ENCODE measurements at regions not wholly inside any gene's neighbourhood (a gene's known extent, or its start where the extent isn't known, plus 50 kb on each side); places are given as distances from the start of the nearest gene placed in this dataset.
"Not testable (repeated sequence)": the region's sequence is repeated elsewhere in the genome, so short reads cannot be mapped to it uniquely, and the experiment has no call there.

GRCh38 chr4:137946453-137947174 lies 295.5 kb downstream of the SLC7A11 start:
- Mint-ChIP-seq H3K4me1 (no peaks in the 10 kb centered on the region), H3K9me3 (peaks cover 0 to 35% (median 21%) of the 10 kb centered on the region in 6 donors), H3K36me3 (no peaks in the 10 kb centered on the region), H3K4me3 (no peak overlapping the region), H3K27me3 (ENCODE audit: low read depth in 3 of 3) (no peaks in the 10 kb centered on the region), H3K27ac (no peak overlapping the region)
- no peak for DNase-seq

- not testable (repeated sequence) for H3K27me3 Mint-ChIP-seq (ENCODE audit: low read depth in 3 of 3); H3K36me3 Mint-ChIP-seq; H3K4me1 Mint-ChIP-seq; DNase-seq; H3K4me3 Mint-ChIP-seq; H3K27ac Mint-ChIP-seq
- H3K9me3 Mint-ChIP-seq: peaks cover 4 to 43% (median 20%) of the 10 kb centered on the region in 6 donors
These were observed 299.3 kb downstream of the SLC7A11 start for GRCh38 chr4:137942815-137943214.

DNA sequence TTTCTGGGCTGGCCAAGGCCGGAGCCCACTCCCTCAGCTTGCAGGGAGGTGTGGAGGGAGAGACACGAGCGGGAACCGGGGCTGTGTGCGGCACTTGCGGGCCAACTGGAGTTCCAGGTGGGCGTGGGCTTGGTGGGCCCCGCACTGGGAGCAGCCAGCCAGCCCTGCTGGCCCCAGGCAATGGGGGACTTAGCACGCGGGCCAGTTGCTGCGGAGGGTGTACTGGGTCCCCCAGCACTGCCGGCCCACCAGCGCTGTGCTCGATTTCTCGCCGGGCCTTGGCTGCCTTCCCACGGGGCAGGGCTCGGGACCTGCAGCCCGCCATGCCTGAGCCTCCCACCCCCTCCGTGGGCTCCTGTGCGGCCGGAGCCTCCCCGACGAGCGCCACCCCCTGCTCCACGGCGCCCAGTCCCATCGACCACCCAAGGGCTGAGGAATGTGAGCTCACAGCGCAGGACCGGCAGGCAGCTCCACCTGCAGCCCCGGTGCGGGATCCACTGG lies 300.1 kb downstream of the SLC7A11 start:
- not testable (repeated sequence) for H3K27me3 Mint-ChIP-seq (ENCODE audit: low read depth in 3 of 3); H3K36me3 Mint-ChIP-seq; H3K27ac Mint-ChIP-seq; DNase-seq; H3K4me1 Mint-ChIP-seq; H3K4me3 Mint-ChIP-seq
- H3K9me3 Mint-ChIP-seq: peaks cover 4 to 41% (median 21%) of the 10 kb centered on the region in 6 donors

- Mint-ChIP-seq H3K4me1 (no peaks in the 10 kb centered on the region), H3K9me3 (peaks cover 2 to 36% (median 18%) of the 10 kb centered on the region in 6 donors), H3K27ac (no peak overlapping the region), H3K36me3 (peaks cover 0 to 4% (median 0%) of the 10 kb centered on the region in 3 donors), H3K4me3 (no peak overlapping the region), H3K27me3 (ENCODE audit: low read depth in 3 of 3) (peaks cover 0 to 4% (median 0%) of the 10 kb centered on the region in 3 donors)
- no peak for DNase-seq
These were observed 307.2 kb downstream of the SLC7A11 start for GRCh38 chr4:137934911-137935310.

DNA sequence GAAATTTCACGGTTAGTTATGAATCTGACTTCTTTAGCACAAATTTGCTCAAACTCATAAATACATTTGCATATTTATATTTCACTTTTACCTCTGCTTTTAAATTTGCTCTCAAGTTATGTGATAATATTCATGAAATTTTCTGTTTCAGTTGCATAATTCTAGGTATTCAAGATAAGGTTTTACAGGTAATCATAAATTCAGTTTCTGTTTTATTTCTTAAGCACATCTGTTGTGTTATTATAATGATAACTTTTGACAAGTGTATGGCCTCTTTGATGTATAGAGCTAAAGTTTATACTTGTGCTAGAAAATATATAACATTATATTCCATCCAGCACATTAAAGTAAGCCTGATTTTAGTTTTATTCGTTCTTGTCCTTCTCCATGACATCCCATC lies 308.1 kb downstream of the SLC7A11 start:
- peaks cover 0 to 38% (median 20%) of the 10 kb centered on the region in 6 donors for H3K9me3 Mint-ChIP-seq
- H3K27ac Mint-ChIP-seq: no peak overlapping the region
- no peaks in the 10 kb centered on the region for H3K4me1 Mint-ChIP-seq
- peaks cover 0 to 4% (median 0%) of the 10 kb centered on the region in 3 donors for H3K36me3 Mint-ChIP-seq
- H3K27me3 Mint-ChIP-seq (ENCODE audit: low read depth in 3 of 3): peaks cover 0 to 4% (median 0%) of the 10 kb centered on the region in 3 donors
- no peak for DNase-seq
- H3K4me3 Mint-ChIP-seq: no peak overlapping the region

DNA sequence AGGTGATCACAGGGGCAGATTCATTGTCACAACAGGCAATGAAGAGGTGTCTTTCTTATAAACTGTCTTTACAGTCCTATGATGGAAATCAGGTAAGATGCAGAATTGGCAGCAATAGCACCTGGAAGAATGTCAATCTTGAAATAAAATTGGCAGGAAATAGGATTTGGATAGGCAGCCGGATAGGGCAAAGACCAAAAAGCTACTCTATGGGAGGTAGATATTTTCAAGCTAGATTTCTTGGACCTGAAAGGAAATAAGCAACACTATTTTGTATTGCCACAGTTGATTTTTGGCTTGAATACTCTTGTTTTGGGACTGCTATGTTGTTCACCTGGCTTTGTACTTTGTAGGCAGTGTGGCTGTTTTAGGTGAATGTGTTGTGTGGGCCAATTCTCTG lies 314.2 kb downstream of the SLC7A11 start:
- no peaks in the 10 kb centered on the region for H3K27me3 Mint-ChIP-seq (ENCODE audit: low read depth in 3 of 3)
- no peak for DNase-seq
- H3K9me3 Mint-ChIP-seq: peaks cover 5 to 45% (median 15%) of the 10 kb centered on the region in 6 donors
- H3K4me3 Mint-ChIP-seq: no peak overlapping the region
- no peaks in the 10 kb centered on the region for H3K4me1 Mint-ChIP-seq
- H3K27ac Mint-ChIP-seq: no peak overlapping the region
- H3K36me3 Mint-ChIP-seq: no peaks in the 10 kb centered on the region

DNA sequence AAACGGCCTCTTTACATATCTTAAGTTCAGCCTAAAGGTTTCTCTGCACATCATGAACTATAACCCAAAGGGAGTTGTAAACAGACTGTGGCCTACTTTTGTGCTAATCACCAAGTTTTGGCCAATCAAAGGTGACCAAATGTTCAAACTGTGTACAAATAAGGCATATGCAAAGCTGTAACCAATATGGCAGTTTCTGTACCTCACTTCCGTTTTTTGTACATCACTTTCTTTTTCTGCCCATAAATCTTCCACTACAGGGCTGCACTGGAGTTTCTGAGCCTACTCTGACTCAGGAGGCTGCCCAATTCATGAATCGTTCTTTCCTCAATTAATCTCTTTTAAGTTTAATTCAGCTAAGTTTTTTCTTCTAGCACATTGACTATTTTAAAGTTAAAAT lies 318.7 kb downstream of the SLC7A11 start:
- H3K36me3 Mint-ChIP-seq: no peaks in the 10 kb centered on the region
- H3K4me3 Mint-ChIP-seq: no peak overlapping the region
- no peaks in the 10 kb centered on the region for H3K4me1 Mint-ChIP-seq
- DNase-seq: no peak
- no peak overlapping the region for H3K27ac Mint-ChIP-seq
- no peaks in the 10 kb centered on the region for H3K27me3 Mint-ChIP-seq (ENCODE audit: low read depth in 3 of 3)
- peaks cover 4 to 50% (median 18%) of the 10 kb centered on the region in 6 donors for H3K9me3 Mint-ChIP-seq

DNA sequence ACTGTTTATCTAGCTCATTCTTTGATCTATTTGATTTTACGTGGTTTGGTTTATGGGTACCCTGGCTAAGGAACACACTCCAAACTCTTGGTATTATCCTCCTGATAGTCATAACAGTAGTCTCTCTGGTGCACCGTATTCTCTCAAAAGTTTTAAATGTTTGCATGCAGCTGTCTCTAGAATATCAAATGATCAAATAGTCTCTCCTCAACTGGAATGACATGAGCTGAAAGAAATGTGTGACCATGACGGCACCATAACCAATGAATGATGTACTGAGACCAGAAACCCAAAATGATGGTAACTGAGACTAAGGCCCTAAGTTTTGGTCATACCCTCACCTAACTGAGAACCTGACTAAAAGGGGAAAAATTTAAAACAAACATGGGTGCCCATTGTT lies 319.4 kb downstream of the SLC7A11 start:
- DNase-seq: no peak
- no peaks in the 10 kb centered on the region for H3K4me1 Mint-ChIP-seq
- H3K9me3 Mint-ChIP-seq: peaks cover 3 to 51% (median 19%) of the 10 kb centered on the region in 6 donors
- no peak overlapping the region for H3K27ac Mint-ChIP-seq
- no peak overlapping the region for H3K4me3 Mint-ChIP-seq
- H3K36me3 Mint-ChIP-seq: no peaks in the 10 kb centered on the region
- H3K27me3 Mint-ChIP-seq (ENCODE audit: low read depth in 3 of 3): no peaks in the 10 kb centered on the region

- Mint-ChIP-seq H3K27ac (no peak overlapping the region), H3K4me3 (no peak overlapping the region), H3K27me3 (ENCODE audit: low read depth in 3 of 3) (peaks cover 0 to 3% (median 0%) of the 10 kb centered on the region in 3 donors), H3K9me3 (peaks cover 3 to 28% (median 11%) of the 10 kb centered on the region in 6 donors), H3K36me3 (no peaks in the 10 kb centered on the region), H3K4me1 (no peaks in the 10 kb centered on the region)
- DNase-seq: no peak
These were observed 332.4 kb downstream of the SLC7A11 start for GRCh38 chr4:137909529-137910309.

DNA sequence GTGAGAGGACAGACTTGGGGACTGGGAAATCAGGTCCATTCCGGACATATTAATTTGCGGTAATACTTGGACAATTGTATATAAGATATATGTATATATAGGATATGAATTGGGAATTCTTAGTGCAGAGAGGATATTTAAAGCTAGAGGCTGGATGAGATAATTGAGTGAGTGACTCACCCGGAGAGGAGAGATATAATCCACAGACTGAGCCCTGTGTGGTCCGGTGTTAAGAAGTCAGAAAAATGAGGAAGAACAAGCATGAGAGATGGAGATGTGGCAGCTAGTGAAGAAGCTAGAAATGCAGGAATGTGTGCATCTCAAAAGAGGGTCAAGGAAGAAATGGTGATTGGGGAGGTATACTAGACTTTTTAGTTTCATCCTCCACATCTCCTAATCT lies 336.2 kb downstream of the SLC7A11 start:
- peaks cover 0 to 3% (median 0%) of the 10 kb centered on the region in 3 donors for H3K27me3 Mint-ChIP-seq (ENCODE audit: low read depth in 3 of 3)
- H3K9me3 Mint-ChIP-seq: peaks cover 2 to 30% (median 9%) of the 10 kb centered on the region in 6 donors
- H3K36me3 Mint-ChIP-seq: no peaks in the 10 kb centered on the region
- H3K4me3 Mint-ChIP-seq: no peak overlapping the region
- no peak for DNase-seq
- H3K27ac Mint-ChIP-seq: no peak overlapping the region
- no peaks in the 10 kb centered on the region for H3K4me1 Mint-ChIP-seq

DNA sequence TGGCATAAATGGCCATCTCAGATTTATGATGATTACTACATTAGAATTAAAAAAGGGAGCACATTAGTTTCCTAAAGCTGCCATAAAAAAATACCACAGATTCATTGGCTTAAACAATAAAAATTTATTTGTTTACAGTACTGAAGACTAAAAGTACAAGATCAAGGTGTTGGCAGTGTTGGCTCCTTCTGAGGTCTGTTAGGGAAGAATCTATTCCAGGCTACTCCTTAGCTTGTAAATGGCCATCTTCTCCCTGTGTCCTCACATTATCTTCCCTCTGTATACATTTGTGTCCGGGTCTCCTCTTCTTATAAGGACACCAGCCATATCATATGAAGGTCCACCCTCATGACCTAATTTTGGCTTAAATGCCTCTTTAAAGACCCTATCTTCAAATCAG lies 341.0 kb downstream of the SLC7A11 start:
- no peak for DNase-seq
- peaks cover 3 to 21% (median 7%) of the 10 kb centered on the region in 6 donors for H3K9me3 Mint-ChIP-seq
- no peaks in the 10 kb centered on the region for H3K36me3 Mint-ChIP-seq
- H3K4me1 Mint-ChIP-seq: no peaks in the 10 kb centered on the region
- peaks cover 0 to 3% (median 0%) of the 10 kb centered on the region in 3 donors for H3K27me3 Mint-ChIP-seq (ENCODE audit: low read depth in 3 of 3)
- H3K4me3 Mint-ChIP-seq: no peak overlapping the region
- H3K27ac Mint-ChIP-seq: no peak overlapping the region

- no peak overlapping the region for H3K4me3 Mint-ChIP-seq
- H3K36me3 Mint-ChIP-seq: no peaks in the 10 kb centered on the region
- H3K9me3 Mint-ChIP-seq: peaks cover 2 to 19% (median 4%) of the 10 kb centered on the region in 6 donors
- no peak overlapping the region for H3K27ac Mint-ChIP-seq
- peaks cover 0 to 1% (median 0%) of the 10 kb centered on the region in 3 donors for H3K27me3 Mint-ChIP-seq (ENCODE audit: low read depth in 3 of 3)
- no peaks in the 10 kb centered on the region for H3K4me1 Mint-ChIP-seq
- no peak for DNase-seq
These were observed 345.9 kb downstream of the SLC7A11 start for GRCh38 chr4:137896221-137896737.

GRCh38 chr4:137895515-137895914 lies 346.6 kb downstream of the SLC7A11 start:
- DNase-seq; H3K27me3 Mint-ChIP-seq (ENCODE audit: low read depth in 3 of 3): not testable (repeated sequence)

GRCh38 chr4:137892134-137892533 lies 350.0 kb downstream of the SLC7A11 start:
- no peaks in the 10 kb centered on the region for H3K36me3 Mint-ChIP-seq
- peaks cover 2 to 19% (median 8%) of the 10 kb centered on the region in 6 donors for H3K9me3 Mint-ChIP-seq
- no peaks in the 10 kb centered on the region for H3K4me1 Mint-ChIP-seq
- H3K27me3 Mint-ChIP-seq (ENCODE audit: low read depth in 3 of 3): peaks cover 0 to 1% (median 0%) of the 10 kb centered on the region in 3 donors
- H3K27ac Mint-ChIP-seq: no peak overlapping the region
- no peak overlapping the region for H3K4me3 Mint-ChIP-seq
- no peak for DNase-seq

More at GRCh38 chr4:137895515-137895914, 346.6 kb downstream of the SLC7A11 start:
- H3K27ac Mint-ChIP-seq, H3K4me3 Mint-ChIP-seq, H3K36me3 Mint-ChIP-seq, H3K4me1 Mint-ChIP-seq: not testable (repeated sequence)
- H3K9me3 Mint-ChIP-seq: peaks cover 3 to 24% (median 6%) of the 10 kb centered on the region in 6 donors
